HUES64 (cell line): ENCODE measurements at regions not wholly inside any gene's neighbourhood (a gene's known extent, or its start where the extent isn't known, plus 50 kb on each side); places are given as distances from the start of the nearest gene placed in this dataset.

Source experiments
- H3K27ac ChIP-seq: 2 replicates; pipeline ENCODE4 v1.7.0; 2013; ENCODE audit warnings: low read depth, low read length, inconsistent platforms
- H3K27me3 ChIP-seq: 2 replicates; pipeline ENCODE4 v1.6.1; 2013; ENCODE audit warnings: mild to moderate bottlenecking, low read length; ENCODE audit not compliant: insufficient read depth
- H3K36me3 ChIP-seq: 2 replicates; pipeline ENCODE4 v1.6.1; 2013; ENCODE audit warnings: mild to moderate bottlenecking, low read length; ENCODE audit not compliant: insufficient read depth
- H3K4me1 ChIP-seq: 2 replicates; pipeline ENCODE4 v1.6.1; 2013; ENCODE audit warnings: mild to moderate bottlenecking, low read length, moderate library complexity; ENCODE audit not compliant: insufficient read depth
- H3K4me3 ChIP-seq: 2 replicates; pipeline ENCODE4 v1.5.1; 2013; ENCODE audit warnings: mild to moderate bottlenecking, low read length, moderate library complexity
- H3K9ac ChIP-seq: 2 replicates; pipeline ENCODE4 v1.6.1; 2013; ENCODE audit warnings: mild to moderate bottlenecking, low read depth, low read length
- H3K9me3 ChIP-seq: 2 replicates; pipeline ENCODE4 v1.6.1; 2013; ENCODE audit warnings: low read depth, low read length; ENCODE audit not compliant: insufficient read depth
- WGBS: fragments of 150-250, 120-280 bp; methylation state at CpG from one replicate; pipeline ENCODE4 v1.1.7; 2013; ENCODE audit warnings: missing lambda C conversion rate; 5-methylcytosine and 5-hydroxymethylcytosine counted together

DNA sequence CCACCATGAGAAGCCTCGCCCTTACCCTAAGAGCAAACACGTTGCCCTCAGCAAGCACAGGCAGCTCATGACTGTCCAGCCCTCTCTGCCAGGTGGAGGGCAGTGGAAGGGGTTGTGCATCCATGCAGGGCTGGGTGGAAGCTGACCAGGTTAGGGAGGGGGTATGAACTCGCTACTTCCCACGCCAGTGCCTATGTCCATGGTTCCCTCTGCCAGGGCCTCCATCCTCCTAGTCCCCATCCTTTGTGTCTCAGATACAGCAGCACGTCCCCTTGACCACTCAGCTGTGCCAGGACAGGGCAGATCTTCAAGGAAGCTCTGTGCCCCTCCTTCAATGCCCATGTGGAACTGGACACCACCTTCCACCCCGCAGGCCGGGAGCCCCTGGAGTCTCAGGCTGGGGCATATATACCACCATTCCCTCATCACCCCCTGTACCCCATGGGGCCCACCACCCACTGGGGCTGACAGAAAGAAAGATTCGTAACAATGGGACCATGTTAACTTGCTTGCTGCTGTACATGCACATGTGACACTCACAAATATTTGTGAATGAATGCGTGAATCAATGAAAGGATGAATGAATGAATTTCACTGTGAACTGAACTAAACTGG, 90.7 kb downstream of the ANKRD60 start:
- Histone ChIP-seq H3K4me1 (peaks cover 5% of the 10 kb centered on the region; the same call in 1 of the 2 replicates), H3K9me3 (no peaks in the 10 kb centered on the region), H3K4me3 (no peak overlapping the region), H3K27me3 (no peaks in the 10 kb centered on the region), H3K9ac (no peak overlapping the region), H3K36me3 (no peaks in the 10 kb centered on the region), H3K27ac (no peak overlapping the region)
- WGBS = 95% methylated on average over 9 of the region's 9 CpGs

DNA sequence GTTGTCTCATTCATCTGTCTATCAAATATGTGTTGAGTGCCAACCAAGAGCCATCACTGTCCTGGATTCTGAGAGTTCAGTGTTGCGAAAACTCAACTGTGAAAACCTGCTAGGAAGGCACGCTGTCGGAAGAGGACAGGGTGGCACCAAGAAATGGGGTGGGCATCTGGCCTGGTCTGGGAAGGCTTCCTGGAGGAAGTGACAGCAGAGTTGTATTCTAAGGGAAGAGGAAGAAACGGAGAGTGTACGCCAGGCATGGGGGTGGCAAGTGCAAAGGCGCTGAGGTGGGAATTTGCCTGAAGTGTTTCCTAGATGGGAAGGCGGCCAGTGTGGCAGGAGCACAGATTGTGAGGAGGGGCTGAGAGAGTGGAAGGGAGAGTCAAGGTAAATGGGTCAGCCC, 91.2 kb downstream of the ANKRD60 start:
- Histone ChIP-seq H3K27me3 (no peaks in the 10 kb centered on the region), H3K36me3 (no peaks in the 10 kb centered on the region), H3K4me3 (no peak overlapping the region), H3K9me3 (no peaks in the 10 kb centered on the region), H3K27ac (no peak overlapping the region), H3K4me1 (peaks cover 8% of the 10 kb centered on the region; the same call in 1 of the 2 replicates), H3K9ac (no peak overlapping the region)
- WGBS = 96% methylated on average over 7 of the region's 7 CpGs

DNA sequence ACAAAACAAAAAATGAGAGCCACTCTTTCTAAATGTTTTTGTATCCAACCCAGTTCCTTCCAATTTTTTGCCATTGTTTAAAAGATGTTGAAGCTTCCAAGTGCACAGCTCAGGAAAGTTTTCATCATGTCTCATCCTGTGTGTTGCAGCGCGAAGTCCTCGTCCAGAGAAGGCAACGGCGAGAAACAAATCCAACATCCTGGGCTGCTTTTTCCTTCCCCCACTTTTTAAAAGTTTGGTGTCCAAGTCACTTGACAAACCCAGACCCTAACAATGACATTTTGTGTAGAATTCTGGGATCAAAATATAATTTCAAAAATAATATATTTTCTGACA, 92.3 kb downstream of the ANKRD60 start:
- 91% methylated on average over 5 of the region's 5 CpGs for WGBS

DNA sequence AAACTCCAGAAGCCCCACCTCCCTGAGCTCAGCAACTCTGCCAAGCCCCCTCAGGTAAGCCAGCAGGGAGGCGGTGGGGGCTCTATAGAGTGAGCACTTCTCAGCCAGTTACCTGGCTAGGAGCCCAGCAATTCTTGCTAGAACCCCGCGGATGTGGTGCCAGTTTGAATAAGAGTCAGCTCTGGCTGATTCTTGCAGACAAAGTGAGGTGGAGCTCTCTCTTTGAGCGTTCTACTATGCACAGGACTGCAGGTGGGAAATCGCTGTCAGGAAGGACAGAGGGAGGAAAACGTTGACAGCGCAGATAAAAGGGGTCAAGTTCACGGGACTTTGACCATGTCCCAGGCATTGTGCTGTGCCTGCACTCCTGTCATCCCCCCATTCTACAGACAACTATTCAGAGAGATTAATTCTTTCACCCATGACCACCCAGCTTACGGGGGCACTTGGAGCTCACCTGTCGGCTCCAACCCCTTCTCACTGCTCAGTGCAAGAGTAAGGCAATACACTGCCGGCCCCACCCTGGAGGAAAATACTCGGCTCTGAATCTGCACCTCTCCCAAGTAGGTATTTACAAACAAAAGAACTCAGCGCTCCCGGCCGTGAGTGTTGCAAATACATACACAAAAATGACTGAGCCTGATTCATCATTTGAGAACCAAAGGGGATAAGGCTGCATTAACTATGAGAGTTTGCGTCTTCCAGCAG, 92.9 kb downstream of the ANKRD60 start:
- Histone ChIP-seq H3K36me3 (no peaks in the 10 kb centered on the region), H3K4me1 (peaks cover 25% of the 10 kb centered on the region), H3K9ac (no peak overlapping the region), H3K4me3 (no peak overlapping the region), H3K9me3 (no peaks in the 10 kb centered on the region), H3K27me3 (no peaks in the 10 kb centered on the region), H3K27ac (no peak overlapping the region)
- 60% methylated on average over 16 of the region's 16 CpGs for WGBS

More for the DNA sequence above, 92.3 kb downstream of the ANKRD60 start:
- Histone ChIP-seq H3K4me1 (peaks cover 20% of the 10 kb centered on the region), H3K9ac (no peak overlapping the region), H3K27me3 (no peaks in the 10 kb centered on the region), H3K9me3 (no peaks in the 10 kb centered on the region), H3K4me3 (no peak overlapping the region), H3K36me3 (no peaks in the 10 kb centered on the region), H3K27ac (no peak overlapping the region)

DNA sequence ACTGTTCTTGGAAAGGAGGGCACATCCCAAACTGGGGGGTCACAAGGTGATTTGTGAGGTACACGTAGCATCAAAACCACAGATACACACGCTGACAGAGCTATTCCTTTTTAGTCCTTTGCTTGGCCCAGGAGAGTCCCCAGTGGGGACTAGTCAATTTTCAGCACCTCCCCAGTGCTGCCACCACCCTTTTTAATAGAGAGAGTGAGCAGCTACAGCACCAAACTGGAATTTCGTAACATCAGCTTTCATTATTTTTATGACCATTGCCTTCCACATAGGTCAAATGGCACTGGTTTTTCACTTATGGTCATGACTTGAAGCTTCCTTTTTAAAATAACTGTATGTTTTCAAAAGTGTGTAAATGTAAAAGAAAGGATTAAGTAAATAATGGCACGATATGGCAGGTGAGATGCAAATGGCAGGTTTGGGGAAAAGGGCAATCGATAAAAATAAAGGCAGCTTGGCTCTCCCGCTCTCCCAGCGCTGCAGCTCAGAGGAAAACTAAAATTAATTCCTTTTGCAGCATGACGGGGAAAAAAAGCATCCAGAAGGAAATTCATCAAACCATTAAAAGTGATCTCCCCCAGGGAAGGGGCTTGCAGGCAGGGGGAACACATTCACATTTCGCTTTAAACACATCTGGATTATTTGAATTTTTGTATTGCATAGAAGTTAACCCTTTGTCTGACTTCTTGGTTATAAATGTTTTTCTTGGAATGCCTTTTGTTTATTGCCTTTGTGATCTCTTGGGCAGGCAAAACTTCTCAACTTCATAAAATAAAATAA, 95.2 kb downstream of the ANKRD60 start:
- H3K27me3 ChIP-seq = no peaks in the 10 kb centered on the region
- WGBS = 92% methylated on average over 9 of the region's 9 CpGs
- H3K9me3 ChIP-seq = no peaks in the 10 kb centered on the region
- H3K27ac ChIP-seq = no peak overlapping the region
- no peak overlapping the region for H3K9ac ChIP-seq
- peaks cover 27% of the 10 kb centered on the region for H3K4me1 ChIP-seq
- no peak overlapping the region for H3K4me3 ChIP-seq
- no peaks in the 10 kb centered on the region for H3K36me3 ChIP-seq

DNA sequence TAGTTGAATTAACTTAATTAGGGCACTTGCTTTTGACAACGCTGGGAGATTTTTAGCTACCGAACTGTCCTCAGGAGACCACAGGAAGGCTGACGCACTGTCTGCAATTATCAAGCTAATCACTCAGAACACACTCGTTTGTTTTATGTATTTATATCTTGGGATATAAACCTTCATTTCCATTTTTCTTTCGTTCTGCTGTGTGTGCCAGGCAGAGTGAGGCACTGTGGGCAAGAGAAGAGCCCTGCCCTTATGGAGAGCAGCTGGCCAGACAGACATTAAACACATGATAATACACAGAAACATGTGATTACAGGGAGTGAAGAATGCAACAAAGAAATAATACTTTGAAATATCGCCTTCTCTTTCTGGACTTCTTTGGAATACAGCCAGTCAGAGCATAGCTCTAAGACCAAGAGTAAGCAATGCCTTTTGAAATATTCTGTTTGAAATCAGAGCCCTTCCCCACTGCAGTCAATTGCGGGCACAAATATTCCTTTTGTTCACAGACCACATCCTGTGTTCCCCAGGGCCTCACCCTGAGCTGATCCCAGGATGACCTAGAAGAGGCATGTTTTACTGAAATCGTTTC, 96.8 kb downstream of the ANKRD60 start:
- Histone ChIP-seq H3K27me3 (no peaks in the 10 kb centered on the region), H3K9ac (no peak overlapping the region; the same call in 1 of the 2 replicates), H3K4me1 (peaks cover 27% of the 10 kb centered on the region), H3K36me3 (no peaks in the 10 kb centered on the region), H3K27ac (no peak overlapping the region), H3K4me3 (peak overlapping the region; percentile 16; the same call in 1 of the 2 replicates), H3K9me3 (peaks cover under 1% of the 10 kb centered on the region; the same call in 1 of the 2 replicates)
- 44% methylated on average over 6 of the region's 8 CpGs for WGBS

DNA sequence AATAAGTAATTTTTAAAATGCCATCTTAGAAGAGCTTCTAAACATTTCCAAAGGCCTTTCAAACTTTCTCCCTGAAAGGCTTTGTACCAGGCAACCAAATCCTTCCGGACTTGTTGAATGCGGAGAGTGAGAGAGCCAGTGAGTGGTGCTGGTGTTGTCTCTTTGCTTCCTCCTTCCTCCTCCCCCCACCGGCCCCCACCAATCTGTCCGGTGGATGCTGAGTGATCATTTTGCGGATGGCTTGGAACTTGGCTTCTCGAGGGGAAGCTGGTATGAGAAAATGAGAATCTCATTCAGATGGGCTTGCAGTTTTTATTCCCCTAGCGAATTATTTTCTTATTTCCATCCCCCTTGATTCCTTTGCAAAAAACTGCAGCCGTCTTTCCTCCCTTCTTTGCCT, 97.3 kb downstream of the ANKRD60 start:
- 42% methylated on average over 5 of the region's 8 CpGs for WGBS
- Histone ChIP-seq H3K4me3 (peak overlapping the region; percentile 16; the same call in 1 of the 2 replicates), H3K27me3 (no peaks in the 10 kb centered on the region), H3K36me3 (no peaks in the 10 kb centered on the region), H3K9ac (no peak overlapping the region), H3K27ac (no peak overlapping the region), H3K4me1 (peaks cover 27% of the 10 kb centered on the region), H3K9me3 (peaks cover 4% of the 10 kb centered on the region)

DNA sequence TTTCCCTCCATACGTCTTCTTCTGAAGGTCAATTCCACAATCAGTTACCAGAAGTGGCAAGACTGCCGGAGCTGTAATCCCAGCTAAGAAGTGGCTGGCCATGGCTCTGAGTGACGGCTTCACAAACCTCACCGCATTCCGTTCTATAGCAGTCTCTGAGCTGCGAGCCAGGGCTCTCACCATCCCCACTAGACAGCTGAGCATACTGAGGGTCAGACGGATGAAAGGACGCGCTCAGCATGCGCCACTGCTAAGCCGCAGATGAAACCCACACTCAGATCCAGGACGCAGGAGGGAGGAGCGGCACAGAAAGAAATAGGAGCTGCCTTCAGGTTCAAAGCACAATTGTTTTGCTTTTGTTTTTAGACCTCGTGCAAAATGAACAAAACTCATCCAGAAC, 97.9 kb downstream of the ANKRD60 start:
- peaks cover 27% of the 10 kb centered on the region for H3K4me1 ChIP-seq
- H3K27ac ChIP-seq = no peak overlapping the region
- no peak overlapping the region for H3K9ac ChIP-seq
- H3K4me3 ChIP-seq = no peak overlapping the region
- no peaks in the 10 kb centered on the region for H3K27me3 ChIP-seq
- H3K9me3 ChIP-seq = peaks cover 4% of the 10 kb centered on the region
- no peaks in the 10 kb centered on the region for H3K36me3 ChIP-seq
- 73% methylated on average over 14 of the region's 14 CpGs for WGBS

DNA sequence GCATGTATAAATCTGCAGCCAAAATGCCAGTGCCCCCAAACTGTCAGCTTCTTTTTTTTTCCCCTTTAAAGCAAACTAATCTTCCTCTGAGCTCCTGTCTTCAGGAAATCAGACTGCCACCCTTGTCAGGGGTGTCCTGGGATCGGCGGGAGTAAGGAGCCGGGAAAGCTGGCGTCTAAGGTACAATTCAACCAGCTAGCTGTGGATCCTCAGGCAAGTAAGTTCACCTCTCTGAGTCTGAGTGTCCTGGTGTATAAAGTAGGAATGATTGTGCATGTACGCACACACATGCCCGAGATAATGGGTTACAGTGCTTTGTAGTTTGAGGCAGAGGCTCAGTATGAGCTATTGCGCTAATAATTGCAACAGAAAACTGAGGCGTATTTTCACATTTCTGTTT, 98.3 kb downstream of the ANKRD60 start:
- Histone ChIP-seq H3K27me3 (no peaks in the 10 kb centered on the region), H3K36me3 (no peaks in the 10 kb centered on the region), H3K9ac (no peak overlapping the region), H3K27ac (no peak overlapping the region), H3K4me1 (peaks cover 23% of the 10 kb centered on the region), H3K9me3 (peaks cover 4% of the 10 kb centered on the region), H3K4me3 (no peak overlapping the region)
- 94% methylated on average over 8 of the region's 8 CpGs for WGBS

DNA sequence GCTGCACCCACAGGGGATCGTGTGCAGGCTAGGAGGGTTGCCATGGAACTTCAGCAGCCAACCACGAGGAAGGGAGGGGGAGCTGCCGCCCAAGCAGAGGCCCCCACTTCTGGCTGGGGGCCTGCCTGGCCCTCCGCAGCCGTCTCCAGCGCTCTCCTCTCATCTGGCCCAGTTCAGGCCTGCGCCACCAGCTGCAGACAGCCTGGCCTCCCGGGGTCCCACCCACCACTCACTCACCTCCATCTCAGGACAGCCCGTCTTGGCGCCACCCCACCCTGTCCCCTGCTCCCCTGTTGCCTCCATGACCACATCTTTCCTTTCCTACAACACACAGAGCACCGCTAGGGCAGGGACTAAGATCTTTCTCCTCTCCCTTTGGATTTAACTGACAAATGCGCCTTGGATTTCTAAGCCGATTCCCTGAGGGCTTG, 98.7 kb downstream of the ANKRD60 start:
- H3K9ac ChIP-seq = no peak overlapping the region
- no peak overlapping the region for H3K4me3 ChIP-seq
- H3K36me3 ChIP-seq = no peaks in the 10 kb centered on the region
- peaks cover 23% of the 10 kb centered on the region for H3K4me1 ChIP-seq
- H3K9me3 ChIP-seq = peaks cover 4% of the 10 kb centered on the region
- WGBS = 83% methylated on average over 13 of the region's 13 CpGs
- no peaks in the 10 kb centered on the region for H3K27me3 ChIP-seq
- H3K27ac ChIP-seq = no peak overlapping the region
